B cell (primary cell): ENCODE measurements at regions not wholly inside any gene's neighbourhood (a gene's known extent, or its start where the extent isn't known, plus 50 kb on each side); places are given as distances from the start of the nearest gene placed in this dataset.

Source experiments
- ATAC-seq: fragments of 200-7000 bp; cut with Tn5 transposase; one replicate; pipeline ENCODE4 v1.10.0; 2021; ENCODE audit warnings: low read depth, mild to moderate bottlenecking, moderate number of reproducible peaks, moderate library complexity
- CTCF ChIA-PET: fragments of 350-600 bp; sonication (Branson Sonifier 250); formaldehyde crosslinking; loops from one replicate; lab custom pipeline; 2021; ENCODE audit warnings: antibody characterized with exemption, inconsistent platforms; lab: Charles Lee
- POLR2A ChIA-PET: fragments of 350-600 bp; sonication (Branson Sonifier 250); formaldehyde crosslinking; loops from one replicate; lab custom pipeline; 2021; ENCODE audit warnings: antibody characterized with exemption; lab: Charles Lee
- DNase-seq: peaks from one replicate; pipeline ENCODE4 v3.0.0; 2013
- H2AFZ ChIP-seq: 2 replicates; pipeline ENCODE4 v1.6.1; 2012; ENCODE audit warnings: mild to moderate bottlenecking, low read depth, low read length; ENCODE audit not compliant: insufficient read depth, poor library complexity, severe bottlenecking
- H3K27ac ChIP-seq, 2 donors: 1 replicate in 1 of 2; 2 replicates in 1 of 2; pipeline ENCODE4 v1.5.1; 2012 to 2013; ENCODE audit warnings: low read length in 2 of 2, mild to moderate bottlenecking in 2 of 2, moderate library complexity in 1 of 2
- H3K27me3 ChIP-seq, 4 experiments: fragments of 200-600 bp in 1 of 4; sonication (generic) in 1 of 4; replicated peaks in 1 of 4; 1 replicate in 2 of 4; 2 replicates in 2 of 4; pipeline versions ENCODE4 v1.6.1 to v1.7.0; 2013 to 2016; ENCODE audit warnings: low read length in 3 of 4, mild to moderate bottlenecking in 2 of 4, mixed read lengths in 1 of 4, moderate library complexity in 1 of 4; ENCODE audit not compliant: insufficient read depth in 4 of 4, control insufficient read depth in 3 of 4; ENCODE audit errors: control extremely low read depth in 1 of 4
- H3K36me3 ChIP-seq, 2 experiments: replicated peaks in 1 of 2; 1 replicate in 1 of 2; 2 replicates in 1 of 2; pipeline versions ENCODE4 v1.6.1 to v1.7.1; 2013; ENCODE audit warnings: low read length in 1 of 2; ENCODE audit not compliant: insufficient read depth in 2 of 2, control insufficient read depth in 1 of 2; ENCODE audit errors: control extremely low read depth in 1 of 2, extremely low read depth in 1 of 2
- H3K4me1 ChIP-seq, 2 donors: fragments of 200-600 bp in 1 of 2; sonication (generic) in 1 of 2; 1 replicate in 1 of 2; 2 replicates in 1 of 2; pipeline versions ENCODE4 v1.5.1 to v1.6.1; 2013 to 2017; ENCODE audit warnings: low read length in 2 of 2; ENCODE audit not compliant: control insufficient read depth in 2 of 2, insufficient read depth in 2 of 2
- H3K4me2 ChIP-seq: replicated peaks from 2 replicates; pipeline ENCODE3; 2012; ENCODE audit warnings: mild to moderate bottlenecking, low read depth, low read length; ENCODE audit not compliant: poor library complexity, severe bottlenecking
- H3K4me3 ChIP-seq, 5 experiments: fragments of 200-600 bp in 1 of 5; sonication (generic) in 1 of 5; 1 replicate in 3 of 5; 2 replicates in 2 of 5; pipeline versions ENCODE4 v1.5.1 to v1.7.0; 2011 to 2016; ENCODE audit warnings: low read length in 4 of 5, mild to moderate bottlenecking in 4 of 5, low read depth in 2 of 5, control low read depth in 1 of 5, moderate library complexity in 1 of 5; ENCODE audit not compliant: insufficient read depth in 1 of 5; ENCODE audit errors: control extremely low read depth in 1 of 5, extremely low read depth in 1 of 5
- H3K79me2 ChIP-seq: fragments of 200-600 bp; sonication (generic); one replicate; pipeline ENCODE4 v1.6.0; 2016; ENCODE audit warnings: low read length; ENCODE audit not compliant: control insufficient read depth, insufficient read depth
- H3K9ac ChIP-seq: fragments of 200-600 bp; sonication (generic); 2 replicates; pipeline ENCODE4 v1.6.1; 2017; ENCODE audit warnings: mild to moderate bottlenecking, low read length, moderate library complexity
- H3K9me3 ChIP-seq, 3 donors: one replicate each; pipeline versions ENCODE4 v1.6.1 to v1.7.1; 2013; ENCODE audit warnings: low read length in 2 of 3; ENCODE audit not compliant: control insufficient read depth in 2 of 3, insufficient read depth in 1 of 3; ENCODE audit errors: control extremely low read depth in 1 of 3
- H4K20me1 ChIP-seq: 2 replicates; pipeline ENCODE4 v1.6.0; 2012; ENCODE audit warnings: mild to moderate bottlenecking, low read length; ENCODE audit not compliant: insufficient read depth, control insufficient read depth, poor library complexity, severe bottlenecking
- H3K27ac Mint-ChIP-seq: one replicate; pipeline ENCODE4 v1.8.0; 2021; ENCODE audit warnings: mixed read lengths
- H3K27me3 Mint-ChIP-seq: one replicate; pipeline ENCODE4 v1.8.0; 2021; ENCODE audit warnings: mixed read lengths
- H3K4me1 Mint-ChIP-seq: one replicate; pipeline ENCODE4 v1.8.0; 2021; ENCODE audit warnings: mixed read lengths
- H3K4me3 Mint-ChIP-seq: one replicate; pipeline ENCODE4 v1.8.0; 2021; ENCODE audit warnings: mixed read lengths
- H3K9me3 Mint-ChIP-seq: one replicate; pipeline ENCODE4 v1.8.0; 2022; ENCODE audit warnings: mixed read lengths; ENCODE audit not compliant: insufficient read depth
- CTCF ChIP-seq: fragments of 200-600 bp; IDR thresholded peaks from one replicate; pipeline ENCODE4 v1.8.0; 2022; ENCODE audit warnings: antibody characterized with exemption, mild to moderate bottlenecking
- EZH2 ChIP-seq: IDR thresholded peaks from 2 replicates; pipeline ENCODE4 v1.6.1; 2012; ENCODE audit warnings: borderline replicate concordance, low read depth, mild to moderate bottlenecking, moderate library complexity, low read length; ENCODE audit not compliant: insufficient read depth, poor library complexity, severe bottlenecking
- WGBS: methylation state at CpG from one replicate; pipeline ENCODE4 v1.1.5; 2013; ENCODE audit warnings: missing lambda C conversion rate; ENCODE audit not compliant: insufficient coverage; 5-methylcytosine and 5-hydroxymethylcytosine counted together
- intact Hi-C: fragments of 100-400 bp; cut with micrococcal nuclease; formaldehyde crosslinking; loops from one replicate; pipeline ENCODE4 v1.10.0; 2022

- Histone ChIP-seq H3K9me3 (peaks cover 0 to 9% (median 0%) of the 10 kb centered on the region in 3 donors), H3K36me3 (no peaks in the 10 kb centered on the region), H2AFZ (no peak overlapping the region), H3K9ac (no peak overlapping the region), H3K4me3 (no peak overlapping the region), H3K4me1 (no peaks in the 10 kb centered on the region), H3K4me2 (no peak overlapping the region), H3K27ac (no peak overlapping the region), H3K79me2 (no peaks in the 10 kb centered on the region), H4K20me1 (no peaks in the 10 kb centered on the region), H3K27me3 (peaks cover 0 to 4% (median 0%) of the 10 kb centered on the region in 4 experiments)
- WGBS = 42% methylated on average over 5 of the region's 6 CpGs
- DNase-seq = no peak
- H3K9me3 Mint-ChIP-seq = no peaks in the 10 kb centered on the region
- no peaks in the 10 kb centered on the region for H3K4me1 Mint-ChIP-seq
- no peak overlapping the region for H3K27ac Mint-ChIP-seq
- intact Hi-C loops = no loop called here
- H3K27me3 Mint-ChIP-seq = peaks cover 3% of the 10 kb centered on the region
- ChIA-PET POLR2A (no interaction called here), CTCF (interaction anchor here (1.7 kb wide), 1 partner anchor 10 kb away, joined by 3 read pairs; no protein-coding TSS in a partner anchor)
- H3K4me3 Mint-ChIP-seq = no peak overlapping the region
- no peak for TF ChIP-seq CTCF
- no peak for TF ChIP-seq EZH2
- no peak for ATAC-seq
Measured at GRCh38 chr14:97185186-97185585, 388.0 kb downstream of the VRK1 start.

- Mint-ChIP-seq H3K4me3 (no peak overlapping the region), H3K27ac (no peak overlapping the region), H3K27me3 (peaks cover 4% of the 10 kb centered on the region), H3K9me3 (peaks cover 2% of the 10 kb centered on the region), H3K4me1 (no peaks in the 10 kb centered on the region)
- Histone ChIP-seq H4K20me1 (no peaks in the 10 kb centered on the region), H2AFZ (no peak overlapping the region), H3K4me3 (no peak overlapping the region), H3K27me3 (peaks cover 0 to 4% (median 0%) of the 10 kb centered on the region in 4 experiments), H3K9me3 (no peaks in the 10 kb centered on the region), H3K79me2 (no peaks in the 10 kb centered on the region), H3K27ac (no peak overlapping the region), H3K4me2 (no peak overlapping the region), H3K9ac (no peak overlapping the region), H3K4me1 (no peaks in the 10 kb centered on the region), H3K36me3 (no peaks in the 10 kb centered on the region)
- ATAC-seq (no peak), DNase-seq (no peak)
- ChIA-PET CTCF (no interaction called here), POLR2A (no interaction called here)
- TF ChIP-seq EZH2 = no peak
- TF ChIP-seq CTCF = no peak
- WGBS = 80% methylated on average over 1 of the region's 2 CpGs
- intact Hi-C loops = no loop called here
Measured at GRCh38 chr14:97187916-97188315, 390.7 kb downstream of the VRK1 start.
